Vagina (tissue), 2 donors: ENCODE measurements at regions not wholly inside any gene's neighbourhood (a gene's known extent, or its start where the extent isn't known, plus 50 kb on each side); places are given as distances from the start of the nearest gene placed in this dataset.

Experiments
- CTCF ChIP-seq, 3 experiments: fragments of 450-650 bp in 2 of 3; fragments of 200-600 bp in 1 of 3; sonication (generic) in 1 of 3; IDR thresholded peaks; one replicate each; pipeline ENCODE4 v1.5.1; 2017 to 2019; ENCODE audit warnings: antibody characterized with exemption in 3 of 3, mild to moderate bottlenecking in 2 of 3, moderate library complexity in 2 of 3
- POLR2A ChIP-seq, 2 donors: fragments of 450-650 bp; IDR thresholded peaks; one replicate each; pipeline ENCODE4 v1.6.1; 2017; ENCODE audit warnings: antibody characterized with exemption in 2 of 2, mild to moderate bottlenecking in 2 of 2, moderate library complexity in 2 of 2

GRCh38 chr11:90344546-90344945 is 121.7 kb upstream of the CHORDC1 start:
- TF ChIP-seq POLR2A (IDR thresholded peaks at IDR 0.05) (no peak), CTCF (IDR thresholded peaks at IDR 0.05) (no peak)
